ENCODE measurements at regions not wholly inside any gene's neighbourhood (a gene's known extent, or its start where the extent isn't known, plus 50 kb on each side); places are given as distances from the start of the nearest gene placed in this dataset.

DNA sequence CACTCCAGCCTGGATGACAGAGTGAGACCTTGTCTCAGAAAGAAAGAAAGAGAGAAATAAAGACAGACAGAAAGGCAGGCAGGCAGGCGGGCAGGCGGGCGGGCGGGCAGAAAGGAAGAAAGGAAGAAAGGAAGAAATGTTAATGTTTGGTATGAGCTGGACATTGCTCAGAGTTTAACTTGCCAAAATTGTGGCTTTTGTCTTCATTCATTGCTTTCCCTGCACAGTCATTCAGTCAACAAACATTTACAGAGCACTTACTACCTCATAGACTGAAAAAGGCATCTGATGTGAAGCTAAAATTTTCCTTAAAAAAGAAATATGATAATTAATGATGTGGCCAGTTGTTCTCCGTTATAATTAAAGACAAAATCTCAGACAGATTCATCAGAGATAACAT lies 247.1 kb downstream of the SPTSSA start:
- Mint-ChIP-seq H3K27ac (no peak overlapping the region), H3K27me3 (peaks cover 8% of the 10 kb centered on the region), H3K9me3 (no peaks in the 10 kb centered on the region), H3K4me1 (ENCODE audit: unreplicated experiment) (no peaks in the 10 kb centered on the region), H3K4me3 (no peak overlapping the region), H3K36me3 (no peaks in the 10 kb centered on the region)
- TF ChIP-seq, protein P1, sequence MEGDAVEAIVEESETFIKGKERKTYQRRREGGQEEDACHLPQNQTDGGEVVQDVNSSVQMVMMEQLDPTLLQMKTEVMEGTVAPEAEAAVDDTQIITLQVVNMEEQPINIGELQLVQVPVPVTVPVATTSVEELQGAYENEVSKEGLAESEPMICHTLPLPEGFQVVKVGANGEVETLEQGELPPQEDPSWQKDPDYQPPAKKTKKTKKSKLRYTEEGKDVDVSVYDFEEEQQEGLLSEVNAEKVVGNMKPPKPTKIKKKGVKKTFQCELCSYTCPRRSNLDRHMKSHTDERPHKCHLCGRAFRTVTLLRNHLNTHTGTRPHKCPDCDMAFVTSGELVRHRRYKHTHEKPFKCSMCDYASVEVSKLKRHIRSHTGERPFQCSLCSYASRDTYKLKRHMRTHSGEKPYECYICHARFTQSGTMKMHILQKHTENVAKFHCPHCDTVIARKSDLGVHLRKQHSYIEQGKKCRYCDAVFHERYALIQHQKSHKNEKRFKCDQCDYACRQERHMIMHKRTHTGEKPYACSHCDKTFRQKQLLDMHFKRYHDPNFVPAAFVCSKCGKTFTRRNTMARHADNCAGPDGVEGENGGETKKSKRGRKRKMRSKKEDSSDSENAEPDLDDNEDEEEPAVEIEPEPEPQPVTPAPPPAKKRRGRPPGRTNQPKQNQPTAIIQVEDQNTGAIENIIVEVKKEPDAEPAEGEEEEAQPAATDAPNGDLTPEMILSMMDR (conservative IDR thresholded peaks at IDR 0.05) = no peak
- DNase-seq (ENCODE audit: extremely low spot score, unreplicated experiment) = no peak

DNA sequence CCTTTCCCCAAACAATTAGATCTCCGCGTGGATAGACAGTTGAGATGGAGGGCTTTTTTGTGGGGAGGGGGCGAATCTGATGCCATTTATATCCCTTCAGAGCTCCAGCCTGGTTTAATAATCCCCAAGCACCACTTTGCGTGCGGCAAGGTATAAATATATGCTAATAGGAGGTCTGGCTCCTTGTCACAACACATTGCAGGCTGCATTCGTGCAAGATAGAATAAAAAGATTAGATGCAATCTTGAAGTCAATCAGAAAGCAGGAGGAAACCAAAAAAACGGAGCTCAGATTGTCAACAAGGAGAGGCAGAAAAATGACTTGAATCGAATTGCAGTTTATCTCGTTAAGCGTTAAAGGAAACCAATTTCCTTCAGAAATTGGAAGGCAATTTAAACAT lies 248.7 kb downstream of the SPTSSA start:
- DNase-seq (ENCODE audit: extremely low spot score, unreplicated experiment) = no peak
- TF ChIP-seq, protein P1 (conservative IDR thresholded peaks at IDR 0.05) = no peak
- Mint-ChIP-seq H3K9me3 (no peaks in the 10 kb centered on the region), H3K4me1 (ENCODE audit: unreplicated experiment) (no peaks in the 10 kb centered on the region), H3K27ac (no peak overlapping the region), H3K27me3 (peaks cover 10% of the 10 kb centered on the region), H3K4me3 (no peak overlapping the region), H3K36me3 (no peaks in the 10 kb centered on the region)

DNA sequence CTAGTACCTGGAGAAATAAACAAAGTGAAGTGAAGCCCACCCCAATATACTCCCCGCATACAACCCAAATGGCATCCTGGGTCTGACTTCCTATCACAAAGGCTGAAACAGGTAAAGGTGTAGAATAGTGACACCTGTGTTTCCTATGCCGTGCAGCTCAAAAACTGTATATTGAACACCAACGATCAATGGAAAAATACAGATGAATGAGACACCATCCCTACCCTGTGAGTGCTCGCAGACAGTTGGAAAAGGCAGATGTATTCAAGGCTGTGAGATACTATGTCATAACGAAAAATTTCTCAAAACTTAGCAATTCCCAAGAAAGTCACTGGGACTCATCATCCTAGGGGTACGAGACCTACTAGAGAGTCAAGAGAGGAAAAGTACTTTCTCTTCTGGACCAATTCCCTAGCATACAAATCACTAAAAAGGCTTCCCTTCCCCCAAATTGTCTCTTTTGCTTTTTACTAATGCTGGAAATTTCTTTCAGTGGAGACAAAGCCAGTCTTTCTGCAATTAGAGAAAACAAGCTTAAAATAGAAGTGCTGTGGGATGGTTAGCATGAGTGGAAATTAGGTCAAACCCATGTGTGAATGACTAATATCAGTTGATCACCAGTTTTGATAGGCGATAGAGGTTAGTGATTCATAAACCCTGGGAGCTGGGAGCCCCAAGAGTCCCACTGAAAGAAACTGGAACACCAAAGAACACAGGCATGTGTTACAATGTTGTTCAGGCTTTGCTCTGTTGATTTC lies 249.7 kb downstream of the SPTSSA start:
- no peak overlapping the region for H3K27ac Mint-ChIP-seq
- peaks cover 10% of the 10 kb centered on the region for H3K27me3 Mint-ChIP-seq
- TF ChIP-seq, protein P1 (conservative IDR thresholded peaks at IDR 0.05) = no peak
- DNase-seq (ENCODE audit: extremely low spot score, unreplicated experiment) = no peak
- no peaks in the 10 kb centered on the region for H3K36me3 Mint-ChIP-seq
- H3K9me3 Mint-ChIP-seq = no peaks in the 10 kb centered on the region
- H3K4me1 Mint-ChIP-seq (ENCODE audit: unreplicated experiment) = no peaks in the 10 kb centered on the region
- no peak overlapping the region for H3K4me3 Mint-ChIP-seq

DNA sequence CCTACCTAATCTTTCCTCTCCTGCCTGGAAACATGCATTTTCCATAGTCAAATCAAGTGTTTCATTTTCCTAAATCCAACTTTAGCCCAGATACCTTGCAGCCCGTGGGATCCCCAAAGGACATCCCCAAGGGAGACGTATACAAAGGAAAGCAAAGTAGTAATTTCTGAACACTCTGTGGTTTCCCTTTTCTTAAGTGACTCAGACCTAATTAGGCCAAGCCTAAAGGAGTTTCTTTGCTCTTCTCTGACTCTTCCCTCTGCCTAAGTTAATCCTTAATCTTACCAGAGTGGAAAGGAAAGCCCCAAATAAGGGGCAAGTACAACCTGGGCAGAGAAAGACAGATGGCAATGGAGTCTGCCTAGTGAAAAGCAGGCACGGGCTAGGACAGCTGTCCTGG lies 250.3 kb downstream of the SPTSSA start:
- Mint-ChIP-seq H3K4me1 (ENCODE audit: unreplicated experiment) (no peaks in the 10 kb centered on the region), H3K27ac (no peak overlapping the region), H3K27me3 (peaks cover 10% of the 10 kb centered on the region), H3K36me3 (no peaks in the 10 kb centered on the region), H3K4me3 (no peak overlapping the region), H3K9me3 (no peaks in the 10 kb centered on the region)
- no peak for DNase-seq (ENCODE audit: extremely low spot score, unreplicated experiment)
- TF ChIP-seq, protein P1 (conservative IDR thresholded peaks at IDR 0.05) = no peak

DNA sequence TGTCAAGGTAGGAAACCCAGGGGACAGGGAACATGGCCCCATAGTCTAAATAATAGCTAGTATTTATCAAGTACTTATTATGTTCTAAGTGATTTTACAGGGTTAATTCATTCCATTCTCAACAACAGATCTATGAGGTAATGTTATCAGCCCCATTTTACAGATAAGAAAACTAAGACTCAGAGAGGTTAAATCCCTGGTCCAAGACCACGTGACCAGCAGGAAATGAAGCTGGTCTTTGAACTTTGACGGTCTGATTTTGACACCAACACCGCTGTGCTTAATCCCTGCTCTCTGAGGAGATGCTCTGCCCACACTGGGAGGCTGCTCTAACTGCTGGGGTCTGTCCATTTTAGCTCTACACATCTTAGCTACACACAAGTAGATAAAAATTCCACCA lies 253.5 kb downstream of the SPTSSA start:
- no peak for DNase-seq (ENCODE audit: extremely low spot score, unreplicated experiment)
- H3K9me3 Mint-ChIP-seq = no peaks in the 10 kb centered on the region
- TF ChIP-seq, protein P1 (conservative IDR thresholded peaks at IDR 0.05) = no peak

More for the DNA sequence above, 253.5 kb downstream of the SPTSSA start:
- H3K4me1 Mint-ChIP-seq (ENCODE audit: unreplicated experiment) = no peaks in the 10 kb centered on the region
- H3K27ac Mint-ChIP-seq = no peak overlapping the region
- H3K4me3 Mint-ChIP-seq = no peak overlapping the region
- H3K36me3 Mint-ChIP-seq = no peaks in the 10 kb centered on the region
- H3K27me3 Mint-ChIP-seq = peaks cover 16% of the 10 kb centered on the region
